MM.1S (cell line): ENCODE measurements at regions not wholly inside any gene's neighbourhood (a gene's known extent, or its start where the extent isn't known, plus 50 kb on each side); places are given as distances from the start of the nearest gene placed in this dataset.
"Not testable (repeated sequence)": the region's sequence is repeated elsewhere in the genome, so short reads cannot be mapped to it uniquely, and the experiment has no call there.

Experiments used
- DNase-seq: peaks from one replicate; pipeline ENCODE4 v3.0.0-alpha.2; 2015
- H2AFZ ChIP-seq: fragments of 300-600 bp; sonication (generic); 2 replicates; pipeline ENCODE4 v1.6.0; 2016; ENCODE audit warnings: antibody characterized with exemption, low read length
- H3F3A ChIP-seq: fragments of 300-600 bp; sonication (generic); 2 replicates; pipeline ENCODE4 v1.6.1; 2016; ENCODE audit warnings: mild to moderate bottlenecking, antibody characterized with exemption, low read length, moderate library complexity, mixed read lengths; ENCODE audit not compliant: insufficient read depth
- H3K27ac ChIP-seq: fragments of 300-600 bp; sonication (generic); 2 replicates; pipeline ENCODE4 v1.5.1; 2016; ENCODE audit warnings: mild to moderate bottlenecking, low read length
- H3K27me3 ChIP-seq: fragments of 300-600 bp; sonication (generic); replicated peaks from 2 replicates; pipeline ENCODE4 v1.6.0; 2016; ENCODE audit warnings: low read length; ENCODE audit not compliant: insufficient read depth
- H3K36me3 ChIP-seq: fragments of 300-600 bp; sonication (generic); replicated peaks from 2 replicates; pipeline ENCODE4 v1.6.1; 2016; ENCODE audit warnings: mild to moderate bottlenecking, low read length, mixed read lengths; ENCODE audit not compliant: insufficient read depth
- H3K4me1 ChIP-seq: fragments of 300-600 bp; sonication (generic); 2 replicates; pipeline ENCODE4 v1.6.1; 2016; ENCODE audit warnings: low read length, mixed read lengths
- H3K4me2 ChIP-seq: fragments of 300-600 bp; sonication (generic); 2 replicates; pipeline ENCODE4 v1.6.0; 2016; ENCODE audit warnings: low read depth, low read length
- H3K4me3 ChIP-seq: fragments of 300-600 bp; sonication (generic); 2 replicates; pipeline ENCODE4 v1.5.1; 2016; ENCODE audit warnings: low read length, mixed read lengths
- H3K79me2 ChIP-seq: fragments of 300-600 bp; sonication (generic); 2 replicates; pipeline ENCODE4 v1.6.1; 2016; ENCODE audit warnings: mixed run types, low read length, mixed read lengths
- H3K9ac ChIP-seq: fragments of 300-600 bp; sonication (generic); 2 replicates; pipeline ENCODE4 v1.6.1; 2016; ENCODE audit warnings: low read length, mixed read lengths
- H3K9me2 ChIP-seq: fragments of 300-600 bp; sonication (generic); replicated peaks from 2 replicates; pipeline ENCODE4 v1.6.1; 2016; ENCODE audit warnings: mild to moderate bottlenecking, low read length, mixed read lengths; ENCODE audit not compliant: insufficient read depth
- H3K9me3 ChIP-seq: fragments of 300-600 bp; sonication (generic); replicated peaks from 2 replicates; pipeline ENCODE4 v1.6.1; 2016; ENCODE audit warnings: mild to moderate bottlenecking, low read length, mixed read lengths; ENCODE audit not compliant: insufficient read depth
- H4K20me1 ChIP-seq: fragments of 300-600 bp; sonication (generic); 2 replicates; pipeline ENCODE4 v1.6.1; 2016; ENCODE audit warnings: mild to moderate bottlenecking, low read length, moderate library complexity, mixed read lengths; ENCODE audit not compliant: insufficient read depth
- EZH2 ChIP-seq: fragments of 300-600 bp; sonication (generic); optimal IDR thresholded peaks from 2 replicates; pipeline ENCODE3; 2017; ENCODE audit warnings: low read depth, mild to moderate bottlenecking, antibody characterized with exemption, low read length, mixed read lengths
- EZH2phosphoT487 ChIP-seq: fragments of 300-600 bp; sonication (generic); IDR thresholded peaks from 2 replicates; pipeline ENCODE4 v1.6.1; 2018; ENCODE audit warnings: antibody characterized with exemption, low read length
- TF ChIP-seq, protein P1 (sequence below): fragments of 300-600 bp; sonication (generic); IDR thresholded peaks from 2 replicates; pipeline ENCODE4 v1.5.1; 2016; ENCODE audit warnings: antibody characterized with exemption, low read length, mixed read lengths

- Histone ChIP-seq H3F3A (no peaks in the 10 kb centered on the region), H3K9me2 (no peaks in the 10 kb centered on the region), H3K9me3 (no peaks in the 10 kb centered on the region), H3K4me3 (no peak overlapping the region), H4K20me1 (no peaks in the 10 kb centered on the region), H3K79me2 (no peaks in the 10 kb centered on the region), H2AFZ (no peak overlapping the region), H3K9ac (no peak overlapping the region), H3K27me3 (no peaks in the 10 kb centered on the region), H3K4me1 (no peaks in the 10 kb centered on the region), H3K4me2 (no peak overlapping the region), H3K36me3 (no peaks in the 10 kb centered on the region), H3K27ac (no peak overlapping the region)
- no peak for TF ChIP-seq EZH2
- TF ChIP-seq, protein P1, sequence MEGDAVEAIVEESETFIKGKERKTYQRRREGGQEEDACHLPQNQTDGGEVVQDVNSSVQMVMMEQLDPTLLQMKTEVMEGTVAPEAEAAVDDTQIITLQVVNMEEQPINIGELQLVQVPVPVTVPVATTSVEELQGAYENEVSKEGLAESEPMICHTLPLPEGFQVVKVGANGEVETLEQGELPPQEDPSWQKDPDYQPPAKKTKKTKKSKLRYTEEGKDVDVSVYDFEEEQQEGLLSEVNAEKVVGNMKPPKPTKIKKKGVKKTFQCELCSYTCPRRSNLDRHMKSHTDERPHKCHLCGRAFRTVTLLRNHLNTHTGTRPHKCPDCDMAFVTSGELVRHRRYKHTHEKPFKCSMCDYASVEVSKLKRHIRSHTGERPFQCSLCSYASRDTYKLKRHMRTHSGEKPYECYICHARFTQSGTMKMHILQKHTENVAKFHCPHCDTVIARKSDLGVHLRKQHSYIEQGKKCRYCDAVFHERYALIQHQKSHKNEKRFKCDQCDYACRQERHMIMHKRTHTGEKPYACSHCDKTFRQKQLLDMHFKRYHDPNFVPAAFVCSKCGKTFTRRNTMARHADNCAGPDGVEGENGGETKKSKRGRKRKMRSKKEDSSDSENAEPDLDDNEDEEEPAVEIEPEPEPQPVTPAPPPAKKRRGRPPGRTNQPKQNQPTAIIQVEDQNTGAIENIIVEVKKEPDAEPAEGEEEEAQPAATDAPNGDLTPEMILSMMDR = no peak
- no peak for TF ChIP-seq EZH2phosphoT487
- no peak for DNase-seq
Observed at GRCh38 chr3:105984837-105985236, 116.0 kb upstream of the CBLB start.

DNA sequence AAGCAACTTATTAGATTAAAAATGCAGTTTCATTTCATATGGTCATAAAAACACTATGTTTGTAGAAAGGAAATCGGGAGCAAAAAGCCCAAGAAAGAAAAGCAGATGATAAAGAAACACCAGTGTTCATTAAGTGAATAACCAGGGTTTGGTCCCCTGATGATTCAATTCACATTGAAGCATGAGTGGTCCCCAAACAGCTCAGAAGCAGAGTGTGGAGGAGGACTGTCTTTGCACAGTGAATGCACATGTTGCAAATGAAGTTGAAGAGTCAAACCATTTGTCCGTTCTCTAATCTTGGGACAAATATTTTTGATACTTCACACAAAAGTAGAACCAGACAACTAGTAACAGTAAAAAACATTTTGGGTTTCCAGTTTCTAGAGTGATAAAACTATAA is 117.5 kb upstream of the CBLB start:
- not testable (repeated sequence) for H3K9me2 ChIP-seq, H4K20me1 ChIP-seq, H2AFZ ChIP-seq, H3K4me2 ChIP-seq, H3K4me3 ChIP-seq, H3K9me3 ChIP-seq, H3K9ac ChIP-seq, H3K4me1 ChIP-seq, H3K79me2 ChIP-seq, H3K27me3 ChIP-seq, H3K27ac ChIP-seq, DNase-seq, H3F3A ChIP-seq, H3K36me3 ChIP-seq

DNA sequence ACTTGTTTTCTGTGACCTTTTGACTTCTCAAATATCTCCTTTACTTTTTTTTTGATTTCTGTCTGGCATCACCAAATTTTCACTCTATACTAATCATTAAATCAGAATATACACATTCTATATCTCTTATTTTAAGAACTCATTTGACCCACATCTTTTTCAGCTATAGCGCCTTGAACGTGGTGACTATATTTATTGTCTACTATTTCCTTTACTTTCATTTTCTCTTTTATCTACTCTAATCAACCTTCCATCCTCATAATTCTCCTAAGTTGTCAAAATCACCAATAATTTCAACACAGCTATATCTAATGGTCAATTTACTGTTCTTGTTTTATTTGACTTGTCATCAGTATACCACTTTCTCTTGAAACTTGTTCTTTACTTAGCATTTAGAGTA is 119.0 kb upstream of the CBLB start:
- DNase-seq = no peak
- no peak overlapping the region for H2AFZ ChIP-seq
- no peaks in the 10 kb centered on the region for H4K20me1 ChIP-seq
- no peaks in the 10 kb centered on the region for H3K27me3 ChIP-seq
- no peak overlapping the region for H3K4me3 ChIP-seq
- H3K4me1 ChIP-seq = no peaks in the 10 kb centered on the region
- no peaks in the 10 kb centered on the region for H3K79me2 ChIP-seq
- H3F3A ChIP-seq = no peaks in the 10 kb centered on the region
- no peak for TF ChIP-seq EZH2
- TF ChIP-seq, protein P1 = no peak
- no peak for TF ChIP-seq EZH2phosphoT487
- no peaks in the 10 kb centered on the region for H3K9me2 ChIP-seq
- H3K9ac ChIP-seq = no peak overlapping the region
- H3K27ac ChIP-seq = no peak overlapping the region
- no peaks in the 10 kb centered on the region for H3K9me3 ChIP-seq
- no peak overlapping the region for H3K4me2 ChIP-seq
- no peaks in the 10 kb centered on the region for H3K36me3 ChIP-seq

DNA sequence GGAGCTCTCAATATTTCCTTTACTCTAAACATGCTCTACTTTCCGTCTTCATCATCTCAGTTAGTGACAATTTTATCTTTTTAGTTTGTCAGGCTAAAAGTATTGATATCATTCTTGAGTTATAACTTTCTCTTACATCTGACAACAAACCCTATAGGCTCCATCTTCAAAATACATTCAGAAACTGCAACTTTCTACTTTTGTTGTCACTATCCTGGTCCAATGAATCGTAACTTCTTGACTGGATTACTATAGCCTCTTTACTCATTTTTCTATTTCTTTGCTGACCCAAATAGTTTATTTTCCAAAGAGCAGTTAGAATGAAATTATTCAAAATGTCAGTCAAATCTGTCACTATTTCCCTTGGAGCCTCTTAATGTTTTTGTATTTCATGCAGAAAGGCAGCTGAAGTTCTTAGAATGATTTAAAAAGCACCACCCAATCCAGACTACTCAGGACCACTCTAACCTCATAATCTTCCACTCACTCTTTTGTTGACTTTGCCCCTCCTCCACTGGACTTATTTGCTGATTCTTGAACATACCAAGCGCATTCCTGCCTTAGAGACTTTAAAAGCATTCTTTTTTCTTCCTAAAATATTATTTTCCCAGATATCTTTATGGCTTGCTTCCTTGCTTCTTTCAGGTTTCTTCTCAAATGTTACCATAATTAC is 119.9 kb upstream of the CBLB start:
- no peak overlapping the region for H3K9ac ChIP-seq

More for the DNA sequence above, 119.9 kb upstream of the CBLB start:
- TF ChIP-seq EZH2 (no peak), EZH2phosphoT487 (no peak)
- TF ChIP-seq, protein P1 = no peak
- DNase-seq = no peak
- Histone ChIP-seq H3K36me3 (no peaks in the 10 kb centered on the region), H3K79me2 (no peaks in the 10 kb centered on the region), H4K20me1 (no peaks in the 10 kb centered on the region), H3K4me1 (no peaks in the 10 kb centered on the region), H3K27me3 (no peaks in the 10 kb centered on the region), H2AFZ (no peak overlapping the region), H3F3A (no peaks in the 10 kb centered on the region), H3K27ac (no peak overlapping the region), H3K4me3 (no peak overlapping the region), H3K9me2 (no peaks in the 10 kb centered on the region), H3K9me3 (no peaks in the 10 kb centered on the region), H3K4me2 (no peak overlapping the region)
